Vagina (tissue), 2 donors: ENCODE measurements at regions not wholly inside any gene's neighbourhood (a gene's known extent, or its start where the extent isn't known, plus 50 kb on each side); places are given as distances from the start of the nearest gene placed in this dataset.

Experiments used
- CTCF ChIP-seq, 3 experiments: fragments of 450-650 bp in 2 of 3; fragments of 200-600 bp in 1 of 3; sonication (generic) in 1 of 3; IDR thresholded peaks; one replicate each; pipeline ENCODE4 v1.5.1; 2017 to 2019; ENCODE audit warnings: antibody characterized with exemption in 3 of 3, mild to moderate bottlenecking in 2 of 3, moderate library complexity in 2 of 3
- POLR2A ChIP-seq, 2 donors: fragments of 450-650 bp; IDR thresholded peaks; one replicate each; pipeline ENCODE4 v1.6.1; 2017; ENCODE audit warnings: antibody characterized with exemption in 2 of 2, mild to moderate bottlenecking in 2 of 2, moderate library complexity in 2 of 2

GRCh38 chr2:88236666-88237065 is 66.5 kb downstream of the THNSL2 start:
- no peak for TF ChIP-seq POLR2A (IDR thresholded peaks at IDR 0.05)
- TF ChIP-seq CTCF (IDR thresholded peaks at IDR 0.05): no peak
